HepG2 (cell line): ENCODE measurements at regions not wholly inside any gene's neighbourhood (a gene's known extent, or its start where the extent isn't known, plus 50 kb on each side); places are given as distances from the start of the nearest gene placed in this dataset.

Experiments used
- CEBPB ChIP-seq: IDR thresholded peaks from 2 replicates; pipeline ENCODE4 v1.6.1; 2011; ENCODE audit warnings: low read depth, low read length, improper control_type of control experiment, borderline replicate concordance
- CTCF ChIP-seq: sonication (generic); formaldehyde crosslinking; IDR thresholded peaks from 2 replicates; pipeline ENCODE4 v1.5.0; 2020; ENCODE audit warnings: mild to moderate bottlenecking, missing genetic modification reagents, moderate library complexity
- ESRRA ChIP-seq: sonication (generic); formaldehyde crosslinking; IDR thresholded peaks from 2 replicates; pipeline ENCODE4 v1.5.1; 2020; ENCODE audit warnings: mild to moderate bottlenecking, low read depth, missing genetic modification reagents
- HMGXB3 ChIP-seq: sonication (generic); formaldehyde crosslinking; IDR thresholded peaks from 2 replicates; pipeline ENCODE4 v1.4.0; 2020; ENCODE audit warnings: missing genetic modification reagents, borderline replicate concordance
- MAFK ChIP-seq, 2 experiments: IDR thresholded peaks in 1 of 2; conservative IDR thresholded peaks in 1 of 2; 2 replicates each; pipeline ENCODE4 v1.6.1; 2011; ENCODE audit warnings: improper control_type of control experiment in 2 of 2, low read length in 2 of 2
- MED8 ChIP-seq: sonication (generic); formaldehyde crosslinking; IDR thresholded peaks from 2 replicates; pipeline ENCODE4 v1.8.1; 2023; ENCODE audit warnings: mild to moderate bottlenecking, missing genetic modification reagents; ENCODE audit not compliant: insufficient replicate concordance
- POLR2A ChIP-seq, 2 experiments: IDR thresholded peaks; 2 replicates each; pipeline ENCODE4 v1.6.1; 2011; ENCODE audit warnings: low read depth in 2 of 2, low read length in 2 of 2, mild to moderate bottlenecking in 1 of 2, moderate library complexity in 1 of 2; ENCODE audit not compliant: insufficient read depth in 1 of 2
- SETDB1 ChIP-seq: sonication (generic); formaldehyde crosslinking; IDR thresholded peaks from 2 replicates; pipeline ENCODE4 v1.5.1; 2020; ENCODE audit warnings: missing genetic modification reagents, mild to moderate bottlenecking, borderline replicate concordance
- SIN3A ChIP-seq: IDR thresholded peaks from 2 replicates; pipeline ENCODE4 v1.6.1; 2011; ENCODE audit warnings: low read depth, mild to moderate bottlenecking, control low read depth, low read length, borderline replicate concordance
- SIN3B ChIP-seq: fragments of 150-350 bp; IDR thresholded peaks from 2 replicates; pipeline ENCODE4 v1.6.1; 2014; ENCODE audit warnings: low read length
- YEATS4 ChIP-seq: sonication (generic); formaldehyde crosslinking; IDR thresholded peaks from 2 replicates; pipeline ENCODE4 v1.4.0; 2020; ENCODE audit warnings: missing genetic modification reagents, borderline replicate concordance
- ZNF274 ChIP-seq: sonication (generic); formaldehyde crosslinking; IDR thresholded peaks from 2 replicates; pipeline ENCODE4 v1.5.1; 2020; ENCODE audit warnings: mild to moderate bottlenecking, missing genetic modification reagents
- ZNF30 ChIP-seq: sonication (generic); formaldehyde crosslinking; IDR thresholded peaks from 2 replicates; pipeline ENCODE4 v1.5.0; 2020; ENCODE audit warnings: mild to moderate bottlenecking, missing genetic modification reagents
- ZNF670 ChIP-seq: sonication (generic); formaldehyde crosslinking; IDR thresholded peaks from 2 replicates; pipeline ENCODE4 v1.8.0; 2022; ENCODE audit warnings: mild to moderate bottlenecking, missing genetic modification reagents, borderline replicate concordance

GRCh38 chr5:174545926-174546325 is 178.5 kb upstream of the MSX2 start:
- no peak for TF ChIP-seq MED8 (CRISPR knock-in tag)
- TF ChIP-seq SIN3B, result no peak
- TF ChIP-seq MAFK (conservative IDR thresholded peaks at IDR 0.05 in 1 of 2, IDR thresholded peaks at IDR 0.05 in 1 of 2; ENCODE audit: low read length in 2 of 2), result no peak
- no peak for TF ChIP-seq POLR2A (IDR thresholded peaks at IDR 0.05; ENCODE audit: insufficient read depth in 1 of 2, low read depth in 2 of 2, low read length in 2 of 2)
- TF ChIP-seq ZNF30 (CRISPR knock-in tag), result no peak
- no peak for TF ChIP-seq CTCF
- TF ChIP-seq ZNF670 (CRISPR knock-in tag), result no peak
- TF ChIP-seq SIN3A, result no peak
- no peak for TF ChIP-seq ESRRA (CRISPR knock-in tag)
- TF ChIP-seq CEBPB, result no peak
- TF ChIP-seq SETDB1, result no peak
- TF ChIP-seq YEATS4, result no peak
- no peak for TF ChIP-seq ZNF274 (CRISPR knock-in tag)
- no peak for TF ChIP-seq HMGXB3 (CRISPR knock-in tag)
